ENCODE measurements at regions not wholly inside any gene's neighbourhood (a gene's known extent, or its start where the extent isn't known, plus 50 kb on each side); places are given as distances from the start of the nearest gene placed in this dataset.

- Mint-ChIP-seq H3K9me3 (ENCODE audit: insufficient read depth) (no peaks in the 10 kb centered on the region), H3K4me3 (no peak overlapping the region), H3K27me3 (peaks cover 26% of the 10 kb centered on the region), H3K27ac (no peak overlapping the region), H3K4me1 (peaks cover 24% of the 10 kb centered on the region)
- ChIA-PET CTCF (no interaction called here), POLR2A (no interaction called here)
- TF ChIP-seq, protein P1, sequence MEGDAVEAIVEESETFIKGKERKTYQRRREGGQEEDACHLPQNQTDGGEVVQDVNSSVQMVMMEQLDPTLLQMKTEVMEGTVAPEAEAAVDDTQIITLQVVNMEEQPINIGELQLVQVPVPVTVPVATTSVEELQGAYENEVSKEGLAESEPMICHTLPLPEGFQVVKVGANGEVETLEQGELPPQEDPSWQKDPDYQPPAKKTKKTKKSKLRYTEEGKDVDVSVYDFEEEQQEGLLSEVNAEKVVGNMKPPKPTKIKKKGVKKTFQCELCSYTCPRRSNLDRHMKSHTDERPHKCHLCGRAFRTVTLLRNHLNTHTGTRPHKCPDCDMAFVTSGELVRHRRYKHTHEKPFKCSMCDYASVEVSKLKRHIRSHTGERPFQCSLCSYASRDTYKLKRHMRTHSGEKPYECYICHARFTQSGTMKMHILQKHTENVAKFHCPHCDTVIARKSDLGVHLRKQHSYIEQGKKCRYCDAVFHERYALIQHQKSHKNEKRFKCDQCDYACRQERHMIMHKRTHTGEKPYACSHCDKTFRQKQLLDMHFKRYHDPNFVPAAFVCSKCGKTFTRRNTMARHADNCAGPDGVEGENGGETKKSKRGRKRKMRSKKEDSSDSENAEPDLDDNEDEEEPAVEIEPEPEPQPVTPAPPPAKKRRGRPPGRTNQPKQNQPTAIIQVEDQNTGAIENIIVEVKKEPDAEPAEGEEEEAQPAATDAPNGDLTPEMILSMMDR (IDR thresholded peaks at IDR 0.05), result no peak
- no peak for TF ChIP-seq EZH2 (IDR thresholded peaks at IDR 0.05; ENCODE audit: borderline replicate concordance, insufficient read depth, low read depth, low read length, poor library complexity, severe bottlenecking)
- H3K9ac ChIP-seq (ENCODE audit: low read length), result no peak overlapping the region
- intact Hi-C loops (cut with micrococcal nuclease), result no loop called here
- peaks cover 22 to 33% of the 10 kb centered on the region in 2 donors for H3K4me1 ChIP-seq (ENCODE audit: control insufficient read depth in 2 of 2, insufficient read depth in 2 of 2, low read length in 2 of 2)
- 100% methylated on average over 1 of the region's 2 CpGs for WGBS (ENCODE audit: insufficient coverage)
- no peaks in the 10 kb centered on the region for H3K36me3 ChIP-seq (replicated peaks in 1 of 2; ENCODE audit: control extremely low read depth in 1 of 2, control insufficient read depth in 1 of 2, extremely low read depth in 1 of 2, insufficient read depth in 2 of 2, low read length in 1 of 2)
- no peak overlapping the region for H3K4me3 ChIP-seq (ENCODE audit: control extremely low read depth in 1 of 5, extremely low read depth in 1 of 5, insufficient read depth in 1 of 5, low read depth in 2 of 5, low read length in 4 of 5)
- ATAC-seq (ENCODE audit: low read depth), result no peak
- H3K27me3 ChIP-seq (replicated peaks in 1 of 4; ENCODE audit: control extremely low read depth in 1 of 4, control insufficient read depth in 3 of 4, insufficient read depth in 4 of 4, low read length in 3 of 4), result peaks cover 0 to 21% (median 2%) of the 10 kb centered on the region in 4 experiments
- H3K4me2 ChIP-seq (replicated peaks; ENCODE audit: low read depth, low read length, poor library complexity, severe bottlenecking), result no peak overlapping the region
- no peak overlapping the region for H2AFZ ChIP-seq (ENCODE audit: insufficient read depth, low read depth, low read length, poor library complexity, severe bottlenecking)
- H3K9me3 ChIP-seq (ENCODE audit: control extremely low read depth in 1 of 3, control insufficient read depth in 2 of 3, insufficient read depth in 1 of 3, low read length in 2 of 3), result peaks cover 0 to 3% (median 0%) of the 10 kb centered on the region in 3 donors
- no peak overlapping the region for H3K27ac ChIP-seq (ENCODE audit: low read length in 2 of 2)
- no peaks in the 10 kb centered on the region for H3K79me2 ChIP-seq (ENCODE audit: control insufficient read depth, insufficient read depth, low read length)
- no peaks in the 10 kb centered on the region for H4K20me1 ChIP-seq (ENCODE audit: control insufficient read depth, insufficient read depth, low read length, poor library complexity, severe bottlenecking)
- no peak for DNase-seq
Observed at GRCh38 chr9:20240498-20240897, 381.8 kb downstream of the MLLT3 start.

GRCh38 chr9:20238921-20239320 is 383.4 kb downstream of the MLLT3 start:
- Histone ChIP-seq H3K27me3 (replicated peaks in 1 of 4; ENCODE audit: control extremely low read depth in 1 of 4, control insufficient read depth in 3 of 4, insufficient read depth in 4 of 4, low read length in 3 of 4) (peaks cover 0 to 17% (median 2%) of the 10 kb centered on the region in 4 experiments), H3K4me1 (ENCODE audit: control insufficient read depth in 2 of 2, insufficient read depth in 2 of 2, low read length in 2 of 2) (peaks cover 22 to 26% of the 10 kb centered on the region in 2 donors), H3K4me3 (ENCODE audit: control extremely low read depth in 1 of 5, extremely low read depth in 1 of 5, insufficient read depth in 1 of 5, low read depth in 2 of 5, low read length in 4 of 5) (no peak overlapping the region), H3K79me2 (ENCODE audit: control insufficient read depth, insufficient read depth, low read length) (no peaks in the 10 kb centered on the region), H3K9ac (ENCODE audit: low read length) (no peak overlapping the region), H4K20me1 (ENCODE audit: control insufficient read depth, insufficient read depth, low read length, poor library complexity, severe bottlenecking) (no peaks in the 10 kb centered on the region), H3K4me2 (replicated peaks; ENCODE audit: low read depth, low read length, poor library complexity, severe bottlenecking) (no peak overlapping the region), H3K27ac (ENCODE audit: low read length in 2 of 2) (no peak overlapping the region), H3K9me3 (ENCODE audit: control extremely low read depth in 1 of 3, control insufficient read depth in 2 of 3, insufficient read depth in 1 of 3, low read length in 2 of 3) (peaks cover 0 to 9% (median 0%) of the 10 kb centered on the region in 3 donors), H3K36me3 (replicated peaks in 1 of 2; ENCODE audit: control extremely low read depth in 1 of 2, control insufficient read depth in 1 of 2, extremely low read depth in 1 of 2, insufficient read depth in 2 of 2, low read length in 1 of 2) (no peaks in the 10 kb centered on the region), H2AFZ (ENCODE audit: insufficient read depth, low read depth, low read length, poor library complexity, severe bottlenecking) (no peak overlapping the region)
- ATAC-seq (ENCODE audit: low read depth) (no peak), DNase-seq (no peak)
- CTCF ChIA-PET, result no interaction called here
- Mint-ChIP-seq H3K4me1 (peaks cover 20% of the 10 kb centered on the region), H3K9me3 (ENCODE audit: insufficient read depth) (no peaks in the 10 kb centered on the region), H3K4me3 (no peak overlapping the region), H3K27me3 (peaks cover 20% of the 10 kb centered on the region), H3K27ac (no peak overlapping the region)
- TF ChIP-seq, protein P1 (IDR thresholded peaks at IDR 0.05), result no peak
- no peak for TF ChIP-seq EZH2 (IDR thresholded peaks at IDR 0.05; ENCODE audit: borderline replicate concordance, insufficient read depth, low read depth, low read length, poor library complexity, severe bottlenecking)
- WGBS (ENCODE audit: insufficient coverage), result 100% methylated on average over 1 of the region's 1 CpG
- intact Hi-C loops (cut with micrococcal nuclease), result no loop called here
- POLR2A ChIA-PET, result no interaction called here

Data from B cell (primary cell).